Parathyroid adenoma (tissue), 2 donors: ENCODE measurements at regions not wholly inside any gene's neighbourhood (a gene's known extent, or its start where the extent isn't known, plus 50 kb on each side); places are given as distances from the start of the nearest gene placed in this dataset.

ENCODE experiments used
- H2AFZ ChIP-seq: fragments of 300-600 bp; sonication (generic); one replicate; pipeline ENCODE4 v1.7.0; 2017; ENCODE audit warnings: antibody characterized with exemption, mild to moderate bottlenecking
- H3K27ac ChIP-seq: fragments of 300-600 bp; sonication (generic); one replicate; pipeline ENCODE4 v1.7.0; 2017
- H3K27me3 ChIP-seq: fragments of 300-600 bp; sonication (generic); one replicate; pipeline ENCODE4 v1.7.0; 2017; ENCODE audit warnings: low read length; ENCODE audit not compliant: control insufficient read depth, insufficient read depth
- H3K36me3 ChIP-seq: fragments of 300-600 bp; sonication (generic); one replicate; pipeline ENCODE4 v1.7.0; 2017; ENCODE audit warnings: low read length; ENCODE audit not compliant: control insufficient read depth, insufficient read depth
- H3K4me1 ChIP-seq: fragments of 300-600 bp; sonication (generic); one replicate; pipeline ENCODE4 v1.7.0; 2017; ENCODE audit warnings: control low read depth
- H3K4me2 ChIP-seq: fragments of 300-600 bp; sonication (generic); one replicate; pipeline ENCODE4 v1.7.0; 2017; ENCODE audit warnings: low read length
- H3K4me3 ChIP-seq: fragments of 300-600 bp; sonication (generic); one replicate; pipeline ENCODE4 v1.7.0; 2017; ENCODE audit warnings: low read depth, low read length
- H3K79me2 ChIP-seq: fragments of 300-600 bp; sonication (generic); one replicate; pipeline ENCODE4 v1.7.0; 2017; ENCODE audit warnings: control low read depth
- H3K9ac ChIP-seq: fragments of 300-600 bp; sonication (generic); one replicate; pipeline ENCODE4 v1.7.0; 2017; ENCODE audit warnings: mild to moderate bottlenecking
- H3K9me3 ChIP-seq: fragments of 300-600 bp; sonication (generic); one replicate; pipeline ENCODE4 v1.7.0; 2017; ENCODE audit warnings: low read length; ENCODE audit not compliant: control insufficient read depth
- CTCF ChIP-seq: fragments of 300-600 bp; sonication (generic); IDR thresholded peaks from one replicate; pipeline ENCODE4 v1.7.0; 2017; ENCODE audit warnings: antibody characterized with exemption, mild to moderate bottlenecking
- donor health status: primary hyperparathyroidism.

- Histone ChIP-seq H3K4me3 (no peak overlapping the region), H3K4me1 (no peaks in the 10 kb centered on the region), H3K79me2 (no peaks in the 10 kb centered on the region), H3K27me3 (no peaks in the 10 kb centered on the region), H3K9me3 (no peaks in the 10 kb centered on the region), H3K36me3 (no peaks in the 10 kb centered on the region), H3K27ac (no peak overlapping the region), H2AFZ (no peak overlapping the region), H3K4me2 (no peak overlapping the region), H3K9ac (no peak overlapping the region)
- TF ChIP-seq CTCF, result no peak
These were observed 99.4 kb upstream of the DMRT1 start for GRCh38 chr9:742104-742503.

GRCh38 chr9:742914-743589, 98.4 kb upstream of the DMRT1 start:
- Histone ChIP-seq H3K4me2 (no peak overlapping the region), H3K9ac (no peak overlapping the region), H3K79me2 (no peaks in the 10 kb centered on the region), H3K36me3 (no peaks in the 10 kb centered on the region), H3K9me3 (no peaks in the 10 kb centered on the region), H2AFZ (no peak overlapping the region), H3K27me3 (no peaks in the 10 kb centered on the region), H3K4me3 (no peak overlapping the region), H3K27ac (no peak overlapping the region), H3K4me1 (no peaks in the 10 kb centered on the region)
- TF ChIP-seq CTCF, result no peak

GRCh38 chr9:744046-744712, 97.3 kb upstream of the DMRT1 start:
- H3K4me2 ChIP-seq, result no peak overlapping the region
- no peaks in the 10 kb centered on the region for H3K27me3 ChIP-seq
- no peaks in the 10 kb centered on the region for H3K79me2 ChIP-seq
- H3K36me3 ChIP-seq, result no peaks in the 10 kb centered on the region
- H3K9me3 ChIP-seq, result no peaks in the 10 kb centered on the region
- H3K4me1 ChIP-seq, result no peaks in the 10 kb centered on the region
- no peak overlapping the region for H3K4me3 ChIP-seq
- no peak for TF ChIP-seq CTCF
- no peak overlapping the region for H3K27ac ChIP-seq
- no peak overlapping the region for H3K9ac ChIP-seq
- H2AFZ ChIP-seq, result no peak overlapping the region

- H3K9me3 ChIP-seq, result no peaks in the 10 kb centered on the region
- no peak overlapping the region for H3K9ac ChIP-seq
- TF ChIP-seq CTCF, result no peak
- H3K27me3 ChIP-seq, result no peaks in the 10 kb centered on the region
- H3K4me1 ChIP-seq, result no peaks in the 10 kb centered on the region
- no peaks in the 10 kb centered on the region for H3K79me2 ChIP-seq
- H2AFZ ChIP-seq, result no peak overlapping the region
- no peaks in the 10 kb centered on the region for H3K36me3 ChIP-seq
- H3K4me2 ChIP-seq, result no peak overlapping the region
- no peak overlapping the region for H3K27ac ChIP-seq
- no peak overlapping the region for H3K4me3 ChIP-seq
These were observed 96.6 kb upstream of the DMRT1 start for GRCh38 chr9:744790-745484.
